HEK293 (cell line): ENCODE measurements at regions not wholly inside any gene's neighbourhood (a gene's known extent, or its start where the extent isn't known, plus 50 kb on each side); places are given as distances from the start of the nearest gene placed in this dataset.

ENCODE experiments used
- GLI2 ChIP-seq: fragments of 450-650 bp; formaldehyde crosslinking; IDR thresholded peaks from 2 replicates; pipeline ENCODE4; 2017; ENCODE audit warnings: missing biosample characterization, missing genetic modification characterization, low read depth, borderline replicate concordance
- GLI4 ChIP-seq: fragments of 450-650 bp; formaldehyde crosslinking; IDR thresholded peaks from 2 replicates; pipeline ENCODE4 v1.5.1; 2016; ENCODE audit warnings: missing biosample characterization, missing genetic modification characterization
- GLIS2 ChIP-seq: fragments of 450-650 bp; formaldehyde crosslinking; IDR thresholded peaks from 2 replicates; pipeline ENCODE4 v1.5.1; 2016; ENCODE audit warnings: missing biosample characterization, missing genetic modification characterization
- KLF16 ChIP-seq: fragments of 450-650 bp; formaldehyde crosslinking; IDR thresholded peaks from 2 replicates; pipeline ENCODE4 v1.5.1; 2017; ENCODE audit warnings: missing biosample characterization, missing genetic modification characterization
- SP7 ChIP-seq: fragments of 450-650 bp; formaldehyde crosslinking; IDR thresholded peaks from 2 replicates; pipeline ENCODE4 v1.5.1; 2016; ENCODE audit warnings: missing biosample characterization, missing genetic modification characterization
- ZBTB8A ChIP-seq: fragments of 450-650 bp; formaldehyde crosslinking; IDR thresholded peaks from 2 replicates; pipeline ENCODE4 v1.5.1; 2016; ENCODE audit warnings: missing biosample characterization, missing genetic modification characterization
- ZFP3 ChIP-seq: fragments of 450-650 bp; formaldehyde crosslinking; IDR thresholded peaks from 2 replicates; pipeline ENCODE4 v1.5.1; 2016; ENCODE audit warnings: low read depth, missing biosample characterization, missing genetic modification characterization
- ZNF121 ChIP-seq: fragments of 450-650 bp; formaldehyde crosslinking; IDR thresholded peaks from 2 replicates; pipeline ENCODE4 v1.5.1; 2016; ENCODE audit warnings: missing biosample characterization, missing genetic modification characterization
- ZNF202 ChIP-seq: fragments of 450-650 bp; formaldehyde crosslinking; IDR thresholded peaks from 2 replicates; pipeline ENCODE4 v1.5.1; 2016; ENCODE audit warnings: missing biosample characterization, missing genetic modification characterization, borderline replicate concordance
- ZNF24 ChIP-seq: fragments of 450-650 bp; formaldehyde crosslinking; IDR thresholded peaks from 2 replicates; pipeline ENCODE4 v1.5.1; 2016; ENCODE audit warnings: missing biosample characterization, missing genetic modification characterization
- ZNF266 ChIP-seq: fragments of 450-650 bp; formaldehyde crosslinking; IDR thresholded peaks from 2 replicates; pipeline ENCODE4 v1.5.1; 2016; ENCODE audit warnings: missing biosample characterization, missing genetic modification characterization, low read depth
- ZNF324 ChIP-seq: fragments of 450-650 bp; formaldehyde crosslinking; IDR thresholded peaks from 2 replicates; pipeline ENCODE4 v1.5.1; 2016; ENCODE audit warnings: missing biosample characterization, missing genetic modification characterization
- ZNF473 ChIP-seq: fragments of 450-650 bp; formaldehyde crosslinking; IDR thresholded peaks from 2 replicates; pipeline ENCODE4 v1.5.1; 2017; ENCODE audit warnings: missing biosample characterization, missing genetic modification characterization
- ZNF501 ChIP-seq: fragments of 450-650 bp; formaldehyde crosslinking; IDR thresholded peaks from 2 replicates; pipeline ENCODE4 v1.5.1; 2016; ENCODE audit warnings: missing biosample characterization, missing genetic modification characterization
- ZNF549 ChIP-seq: fragments of 450-650 bp; IDR thresholded peaks from 2 replicates; pipeline ENCODE4 v1.5.1; 2018; ENCODE audit warnings: missing biosample characterization, missing genetic modification characterization, mild to moderate bottlenecking, inconsistent platforms, moderate library complexity
- ZNF610 ChIP-seq: fragments of 450-650 bp; formaldehyde crosslinking; IDR thresholded peaks from 2 replicates; pipeline ENCODE4 v1.5.1; 2016; ENCODE audit warnings: missing biosample characterization, missing genetic modification characterization, borderline replicate concordance
- ZNF629 ChIP-seq: fragments of 450-650 bp; formaldehyde crosslinking; IDR thresholded peaks from 2 replicates; pipeline ENCODE4 v1.5.1; 2017; ENCODE audit warnings: missing biosample characterization, missing genetic modification characterization
- ZXDB ChIP-seq: fragments of 450-650 bp; formaldehyde crosslinking; IDR thresholded peaks from 2 replicates; pipeline ENCODE4 v1.5.1; 2016; ENCODE audit warnings: missing biosample characterization, missing genetic modification characterization
- TF ChIP-seq, protein P1 (sequence below): fragments of 450-650 bp; formaldehyde crosslinking; IDR thresholded peaks from 2 replicates; pipeline ENCODE4 v1.5.1; 2017; ENCODE audit warnings: missing biosample characterization, mild to moderate bottlenecking, missing genetic modification characterization, moderate library complexity
- TF ChIP-seq, protein P2 (sequence below): fragments of 450-650 bp; formaldehyde crosslinking; IDR thresholded peaks from 2 replicates; pipeline ENCODE4 v1.5.1; 2016; ENCODE audit warnings: missing biosample characterization, missing genetic modification characterization
- TF ChIP-seq, protein P3 (sequence below): fragments of 450-650 bp; formaldehyde crosslinking; IDR thresholded peaks from 2 replicates; pipeline ENCODE4 v1.5.1; 2016; ENCODE audit warnings: missing biosample characterization, missing genetic modification characterization
- TF ChIP-seq, protein P4 (sequence below): fragments of 450-650 bp; formaldehyde crosslinking; IDR thresholded peaks from 2 replicates; pipeline ENCODE4 v1.5.1; 2016; ENCODE audit warnings: missing biosample characterization, missing genetic modification characterization
- TF ChIP-seq, protein P5 (sequence below): fragments of 450-650 bp; formaldehyde crosslinking; IDR thresholded peaks from 2 replicates; pipeline ENCODE4 v1.5.1; 2017; ENCODE audit warnings: missing biosample characterization, missing genetic modification characterization
- TF ChIP-seq, protein P6 (sequence below): fragments of 450-650 bp; formaldehyde crosslinking; optimal IDR thresholded peaks from 2 replicates; pipeline ENCODE3; 2016; ENCODE audit warnings: missing biosample characterization, mild to moderate bottlenecking, missing genetic modification characterization
- TF ChIP-seq, protein P7 (sequence below): fragments of 450-650 bp; formaldehyde crosslinking; IDR thresholded peaks from 2 replicates; pipeline ENCODE4 v1.5.1; 2016; ENCODE audit warnings: missing biosample characterization, missing genetic modification characterization, low read depth
- TF ChIP-seq, protein P8 (sequence below): fragments of 450-650 bp; formaldehyde crosslinking; IDR thresholded peaks from 2 replicates; pipeline ENCODE4 v1.5.1; 2016; ENCODE audit warnings: missing biosample characterization, missing genetic modification characterization

DNA sequence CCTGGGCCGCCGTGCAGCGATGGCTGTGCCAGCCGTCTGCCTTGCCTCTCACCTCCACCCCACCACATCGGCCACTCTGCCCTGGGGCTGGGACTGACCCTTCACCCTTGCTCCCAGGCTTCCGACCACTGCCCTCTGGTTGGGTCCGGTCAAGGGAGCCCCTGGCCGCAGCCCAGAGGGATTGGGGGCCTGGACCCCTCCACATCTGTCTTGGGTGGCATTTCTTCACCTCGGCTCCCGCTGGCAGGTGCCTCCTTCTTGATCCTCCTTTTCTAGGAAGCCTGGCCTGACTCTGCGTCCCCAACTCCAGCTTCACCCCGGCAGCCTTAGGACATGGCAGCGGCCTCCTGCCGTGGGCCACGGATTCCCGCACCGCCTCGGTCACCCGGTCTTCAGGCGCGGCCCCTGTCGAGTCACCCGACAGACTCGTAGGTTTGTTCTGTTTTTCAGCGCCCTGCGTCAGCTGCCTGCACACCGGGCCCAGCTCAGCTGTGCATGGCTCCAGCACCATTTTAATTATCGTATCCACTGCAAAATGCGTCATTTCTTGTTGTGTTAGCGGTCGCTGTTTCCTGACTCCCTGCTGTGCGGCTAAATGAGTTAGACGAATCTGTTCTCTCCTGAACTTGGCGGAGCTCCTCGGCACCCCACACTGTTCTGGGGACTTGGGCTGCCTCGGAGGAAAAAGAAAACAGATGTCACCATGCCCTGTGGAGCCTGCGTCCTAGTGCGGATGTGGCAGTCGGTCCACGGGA, 124.0 kb downstream of the FAM53A start (continued):
- TF ChIP-seq, protein P1, sequence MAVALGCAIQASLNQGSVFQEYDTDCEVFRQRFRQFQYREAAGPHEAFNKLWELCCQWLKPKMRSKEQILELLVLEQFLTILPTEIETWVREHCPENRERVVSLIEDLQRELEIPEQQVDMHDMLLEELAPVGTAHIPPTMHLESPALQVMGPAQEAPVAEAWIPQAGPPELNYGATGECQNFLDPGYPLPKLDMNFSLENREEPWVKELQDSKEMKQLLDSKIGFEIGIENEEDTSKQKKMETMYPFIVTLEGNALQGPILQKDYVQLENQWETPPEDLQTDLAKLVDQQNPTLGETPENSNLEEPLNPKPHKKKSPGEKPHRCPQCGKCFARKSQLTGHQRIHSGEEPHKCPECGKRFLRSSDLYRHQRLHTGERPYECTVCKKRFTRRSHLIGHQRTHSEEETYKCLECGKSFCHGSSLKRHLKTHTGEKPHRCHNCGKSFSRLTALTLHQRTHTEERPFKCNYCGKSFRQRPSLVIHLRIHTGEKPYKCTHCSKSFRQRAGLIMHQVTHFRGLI (tag by site-specific recombination), result no peak
- TF ChIP-seq ZNF549 (tag by site-specific recombination), result no peak
- no peak for TF ChIP-seq ZNF202 (tag by site-specific recombination)
- no peak for TF ChIP-seq ZNF501
- 0 out of 2 replicates have a peak, but pooled peaks have one; percentile 50 for TF ChIP-seq SP7 (tag by site-specific recombination)
- no peak for TF ChIP-seq ZFP3 (tag by site-specific recombination)
- TF ChIP-seq, protein P2, sequence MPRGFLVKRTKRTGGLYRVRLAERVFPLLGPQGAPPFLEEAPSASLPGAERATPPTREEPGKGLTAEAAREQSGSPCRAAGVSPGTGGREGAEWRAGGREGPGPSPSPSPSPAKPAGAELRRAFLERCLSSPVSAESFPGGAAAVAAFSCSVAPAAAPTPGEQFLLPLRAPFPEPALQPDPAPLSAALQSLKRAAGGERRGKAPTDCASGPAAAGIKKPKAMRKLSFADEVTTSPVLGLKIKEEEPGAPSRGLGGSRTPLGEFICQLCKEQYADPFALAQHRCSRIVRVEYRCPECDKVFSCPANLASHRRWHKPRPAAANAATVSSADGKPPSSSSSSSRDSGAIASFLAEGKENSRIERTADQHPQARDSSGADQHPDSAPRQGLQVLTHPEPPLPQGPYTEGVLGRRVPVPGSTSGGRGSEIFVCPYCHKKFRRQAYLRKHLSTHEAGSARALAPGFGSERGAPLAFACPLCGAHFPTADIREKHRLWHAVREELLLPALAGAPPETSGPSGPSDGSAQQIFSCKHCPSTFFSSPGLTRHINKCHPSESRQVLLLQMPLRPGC (tag by site-specific recombination), result peak; percentile 87
- TF ChIP-seq ZBTB8A (tag by site-specific recombination), result peak; percentile 69
- no peak for TF ChIP-seq GLI4
- TF ChIP-seq ZNF324 (tag by site-specific recombination), result no peak
- TF ChIP-seq, protein P3, sequence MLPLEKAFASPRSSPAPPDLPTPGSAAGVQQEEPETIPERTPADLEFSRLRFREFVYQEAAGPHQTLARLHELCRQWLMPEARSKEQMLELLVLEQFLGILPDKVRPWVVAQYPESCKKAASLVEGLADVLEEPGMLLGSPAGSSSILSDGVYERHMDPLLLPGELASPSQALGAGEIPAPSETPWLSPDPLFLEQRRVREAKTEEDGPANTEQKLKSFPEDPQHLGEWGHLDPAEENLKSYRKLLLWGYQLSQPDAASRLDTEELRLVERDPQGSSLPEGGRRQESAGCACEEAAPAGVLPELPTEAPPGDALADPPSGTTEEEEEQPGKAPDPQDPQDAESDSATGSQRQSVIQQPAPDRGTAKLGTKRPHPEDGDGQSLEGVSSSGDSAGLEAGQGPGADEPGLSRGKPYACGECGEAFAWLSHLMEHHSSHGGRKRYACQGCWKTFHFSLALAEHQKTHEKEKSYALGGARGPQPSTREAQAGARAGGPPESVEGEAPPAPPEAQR, result no peak
- no peak for TF ChIP-seq KLF16 (tag by site-specific recombination)
- TF ChIP-seq ZNF121 (tag by site-specific recombination), result no peak
- TF ChIP-seq, protein P4, sequence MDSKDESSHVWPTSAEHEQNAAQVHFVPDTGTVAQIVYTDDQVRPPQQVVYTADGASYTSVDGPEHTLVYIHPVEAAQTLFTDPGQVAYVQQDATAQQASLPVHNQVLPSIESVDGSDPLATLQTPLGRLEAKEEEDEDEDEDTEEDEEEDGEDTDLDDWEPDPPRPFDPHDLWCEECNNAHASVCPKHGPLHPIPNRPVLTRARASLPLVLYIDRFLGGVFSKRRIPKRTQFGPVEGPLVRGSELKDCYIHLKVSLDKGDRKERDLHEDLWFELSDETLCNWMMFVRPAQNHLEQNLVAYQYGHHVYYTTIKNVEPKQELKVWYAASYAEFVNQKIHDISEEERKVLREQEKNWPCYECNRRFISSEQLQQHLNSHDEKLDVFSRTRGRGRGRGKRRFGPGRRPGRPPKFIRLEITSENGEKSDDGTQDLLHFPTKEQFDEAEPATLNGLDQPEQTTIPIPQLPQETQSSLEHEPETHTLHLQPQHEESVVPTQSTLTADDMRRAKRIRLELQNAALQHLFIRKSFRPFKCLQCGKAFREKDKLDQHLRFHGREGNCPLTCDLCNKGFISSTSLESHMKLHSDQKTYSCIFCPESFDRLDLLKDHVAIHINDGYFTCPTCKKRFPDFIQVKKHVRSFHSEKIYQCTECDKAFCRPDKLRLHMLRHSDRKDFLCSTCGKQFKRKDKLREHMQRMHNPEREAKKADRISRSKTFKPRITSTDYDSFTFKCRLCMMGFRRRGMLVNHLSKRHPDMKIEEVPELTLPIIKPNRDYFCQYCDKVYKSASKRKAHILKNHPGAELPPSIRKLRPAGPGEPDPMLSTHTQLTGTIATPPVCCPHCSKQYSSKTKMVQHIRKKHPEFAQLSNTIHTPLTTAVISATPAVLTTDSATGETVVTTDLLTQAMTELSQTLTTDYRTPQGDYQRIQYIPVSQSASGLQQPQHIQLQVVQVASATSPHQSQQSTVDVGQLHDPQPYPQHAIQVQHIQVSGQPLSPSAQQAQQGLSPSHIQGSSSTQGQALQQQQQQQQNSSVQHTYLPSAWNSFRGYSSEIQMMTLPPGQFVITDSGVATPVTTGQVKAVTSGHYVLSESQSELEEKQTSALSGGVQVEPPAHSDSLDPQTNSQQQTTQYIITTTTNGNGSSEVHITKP (tag by site-specific recombination), result no peak
- TF ChIP-seq, protein P5, sequence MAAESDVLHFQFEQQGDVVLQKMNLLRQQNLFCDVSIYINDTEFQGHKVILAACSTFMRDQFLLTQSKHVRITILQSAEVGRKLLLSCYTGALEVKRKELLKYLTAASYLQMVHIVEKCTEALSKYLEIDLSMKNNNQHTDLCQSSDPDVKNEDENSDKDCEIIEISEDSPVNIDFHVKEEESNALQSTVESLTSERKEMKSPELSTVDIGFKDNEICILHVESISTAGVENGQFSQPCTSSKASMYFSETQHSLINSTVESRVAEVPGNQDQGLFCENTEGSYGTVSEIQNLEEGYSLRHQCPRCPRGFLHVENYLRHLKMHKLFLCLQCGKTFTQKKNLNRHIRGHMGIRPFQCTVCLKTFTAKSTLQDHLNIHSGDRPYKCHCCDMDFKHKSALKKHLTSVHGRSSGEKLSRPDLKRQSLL (tag by site-specific recombination), result peak; percentile 81; the same call in 1 of the 2 replicates
- TF ChIP-seq, protein P6, sequence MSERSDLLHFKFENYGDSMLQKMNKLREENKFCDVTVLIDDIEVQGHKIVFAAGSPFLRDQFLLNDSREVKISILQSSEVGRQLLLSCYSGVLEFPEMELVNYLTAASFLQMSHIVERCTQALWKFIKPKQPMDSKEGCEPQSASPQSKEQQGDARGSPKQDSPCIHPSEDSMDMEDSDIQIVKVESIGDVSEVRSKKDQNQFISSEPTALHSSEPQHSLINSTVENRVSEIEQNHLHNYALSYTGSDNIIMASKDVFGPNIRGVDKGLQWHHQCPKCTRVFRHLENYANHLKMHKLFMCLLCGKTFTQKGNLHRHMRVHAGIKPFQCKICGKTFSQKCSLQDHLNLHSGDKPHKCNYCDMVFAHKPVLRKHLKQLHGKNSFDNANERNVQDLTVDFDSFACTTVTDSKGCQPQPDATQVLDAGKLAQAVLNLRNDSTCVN (tag by site-specific recombination), result peak; percentile 1
- TF ChIP-seq, protein P7, sequence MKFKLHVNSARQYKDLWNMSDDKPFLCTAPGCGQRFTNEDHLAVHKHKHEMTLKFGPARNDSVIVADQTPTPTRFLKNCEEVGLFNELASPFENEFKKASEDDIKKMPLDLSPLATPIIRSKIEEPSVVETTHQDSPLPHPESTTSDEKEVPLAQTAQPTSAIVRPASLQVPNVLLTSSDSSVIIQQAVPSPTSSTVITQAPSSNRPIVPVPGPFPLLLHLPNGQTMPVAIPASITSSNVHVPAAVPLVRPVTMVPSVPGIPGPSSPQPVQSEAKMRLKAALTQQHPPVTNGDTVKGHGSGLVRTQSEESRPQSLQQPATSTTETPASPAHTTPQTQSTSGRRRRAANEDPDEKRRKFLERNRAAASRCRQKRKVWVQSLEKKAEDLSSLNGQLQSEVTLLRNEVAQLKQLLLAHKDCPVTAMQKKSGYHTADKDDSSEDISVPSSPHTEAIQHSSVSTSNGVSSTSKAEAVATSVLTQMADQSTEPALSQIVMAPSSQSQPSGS (tag by site-specific recombination), result no peak
- no peak for TF ChIP-seq ZNF473 (tag by site-specific recombination)
- peak; percentile 32; the same call in 1 of the 2 replicates for TF ChIP-seq GLI2 (tag by site-specific recombination)
- no peak for TF ChIP-seq ZNF266
- peak; percentile 93 for TF ChIP-seq ZNF629
- TF ChIP-seq ZNF24 (tag by site-specific recombination), result no peak
- TF ChIP-seq ZXDB (tag by site-specific recombination), result no peak
- TF ChIP-seq, protein P8, sequence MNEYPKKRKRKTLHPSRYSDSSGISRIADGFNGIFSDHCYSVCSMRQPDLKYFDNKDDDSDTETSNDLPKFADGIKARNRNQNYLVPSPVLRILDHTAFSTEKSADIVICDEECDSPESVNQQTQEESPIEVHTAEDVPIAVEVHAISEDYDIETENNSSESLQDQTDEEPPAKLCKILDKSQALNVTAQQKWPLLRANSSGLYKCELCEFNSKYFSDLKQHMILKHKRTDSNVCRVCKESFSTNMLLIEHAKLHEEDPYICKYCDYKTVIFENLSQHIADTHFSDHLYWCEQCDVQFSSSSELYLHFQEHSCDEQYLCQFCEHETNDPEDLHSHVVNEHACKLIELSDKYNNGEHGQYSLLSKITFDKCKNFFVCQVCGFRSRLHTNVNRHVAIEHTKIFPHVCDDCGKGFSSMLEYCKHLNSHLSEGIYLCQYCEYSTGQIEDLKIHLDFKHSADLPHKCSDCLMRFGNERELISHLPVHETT (tag by site-specific recombination), result peak; percentile 80; the same call in 1 of the 2 replicates
- TF ChIP-seq GLIS2 (tag by site-specific recombination), result no peak
- no peak for TF ChIP-seq ZNF610 (tag by site-specific recombination)
